ENCODE measurements at regions not wholly inside any gene's neighbourhood (a gene's known extent, or its start where the extent isn't known, plus 50 kb on each side); places are given as distances from the start of the nearest gene placed in this dataset.

- H3K4me3 ChIP-seq, result no peak overlapping the region
- H3K4me1 ChIP-seq, result peaks cover 5 to 15% (median 10%) of the 10 kb centered on the region in 10 experiments; a peak in 12 of 20 replicates
- no peaks in the 10 kb centered on the region for H4K20me1 ChIP-seq
- H3K9me3 ChIP-seq (replicated peaks in 1 of 11), result no peaks in the 10 kb centered on the region
- H3K36me3 ChIP-seq, result no peaks in the 10 kb centered on the region
- 0 out of 22 replicates have a peak overlapping the region, but pooled peaks of 1 of the 11 experiments have one; percentile 28 for H3K9ac ChIP-seq
- no peaks in the 10 kb centered on the region for H3K27me3 ChIP-seq
- TF ChIP-seq Cebpa-rat (IDR thresholded peaks at IDR 0.05), result no peak
- no peak overlapping the region for H3K27ac ChIP-seq
- H3K4me2 ChIP-seq, result peak overlapping the region in 1 of 11 experiments; percentile 2; a peak in 4 of 22 replicates
Measured at GRCh38 chr3:156760333-156760732, 65.8 kb upstream of the LEKR1 start.

- no peaks in the 10 kb centered on the region for H4K20me1 ChIP-seq
- H3K4me2 ChIP-seq, result peak overlapping the region in 4 of 11 experiments; percentile 2 to 24 (median 12); a peak in 5 of 22 replicates
- H3K9me3 ChIP-seq (replicated peaks in 1 of 11), result no peaks in the 10 kb centered on the region
- TF ChIP-seq Cebpa-rat (IDR thresholded peaks at IDR 0.05), result no peak
- peaks cover 5 to 15% (median 10%) of the 10 kb centered on the region in 10 experiments; a peak in 12 of 20 replicates for H3K4me1 ChIP-seq
- H3K27me3 ChIP-seq, result no peaks in the 10 kb centered on the region
- H3K9ac ChIP-seq, result no peak overlapping the region
- no peak overlapping the region for H3K4me3 ChIP-seq
- H3K36me3 ChIP-seq, result no peaks in the 10 kb centered on the region
- H3K27ac ChIP-seq, result no peak overlapping the region
Measured at GRCh38 chr3:156761007-156761406, 65.1 kb upstream of the LEKR1 start.

GRCh38 chr3:156761713-156762451 is 64.3 kb upstream of the LEKR1 start:
- H3K27me3 ChIP-seq, result no peaks in the 10 kb centered on the region
- H3K4me3 ChIP-seq, result no peak overlapping the region
- no peaks in the 10 kb centered on the region for H4K20me1 ChIP-seq
- no peaks in the 10 kb centered on the region for H3K9me3 ChIP-seq (replicated peaks in 1 of 11)
- no peaks in the 10 kb centered on the region for H3K36me3 ChIP-seq
- no peak overlapping the region for H3K4me2 ChIP-seq
- H3K4me1 ChIP-seq, result peaks cover 5 to 15% (median 10%) of the 10 kb centered on the region in 10 experiments; a peak in 12 of 20 replicates
- H3K27ac ChIP-seq, result no peak overlapping the region
- H3K9ac ChIP-seq, result no peak overlapping the region
- TF ChIP-seq Cebpa-rat (IDR thresholded peaks at IDR 0.05), result no peak

GRCh38 chr3:156762631-156763185 is 63.4 kb upstream of the LEKR1 start:
- TF ChIP-seq Cebpa-rat (IDR thresholded peaks at IDR 0.05), result no peak
- no peaks in the 10 kb centered on the region for H3K36me3 ChIP-seq
- H3K9ac ChIP-seq, result no peak overlapping the region
- H3K9me3 ChIP-seq (replicated peaks in 1 of 11), result no peaks in the 10 kb centered on the region
- H3K4me1 ChIP-seq, result peaks cover 5 to 15% (median 10%) of the 10 kb centered on the region in 10 experiments; a peak in 12 of 20 replicates
- H4K20me1 ChIP-seq, result no peaks in the 10 kb centered on the region
- H3K4me2 ChIP-seq, result no peak overlapping the region
- H3K27me3 ChIP-seq, result no peaks in the 10 kb centered on the region
- H3K27ac ChIP-seq, result no peak overlapping the region
- no peak overlapping the region for H3K4me3 ChIP-seq

- Histone ChIP-seq H3K4me3 (no peak overlapping the region), H3K4me2 (no peak overlapping the region), H3K27me3 (no peaks in the 10 kb centered on the region), H4K20me1 (no peaks in the 10 kb centered on the region), H3K9ac (no peak overlapping the region), H3K27ac (no peak overlapping the region), H3K9me3 (replicated peaks in 1 of 11) (no peaks in the 10 kb centered on the region), H3K36me3 (no peaks in the 10 kb centered on the region), H3K4me1 (peaks cover 5 to 15% (median 10%) of the 10 kb centered on the region in 10 experiments; a peak in 12 of 20 replicates)
- TF ChIP-seq Cebpa-rat (IDR thresholded peaks at IDR 0.05), result no peak
Measured at GRCh38 chr3:156763386-156763785, 62.8 kb upstream of the LEKR1 start.

GRCh38 chr3:156763931-156764720 is 62.0 kb upstream of the LEKR1 start:
- no peaks in the 10 kb centered on the region for H3K27me3 ChIP-seq
- peak overlapping the region in 5 of 11 experiments; percentile 4 to 37 (median 8); a peak in 4 of 22 replicates for H3K4me2 ChIP-seq
- TF ChIP-seq Cebpa-rat (IDR thresholded peaks at IDR 0.05), result no peak
- H3K27ac ChIP-seq, result no peak overlapping the region
- no peaks in the 10 kb centered on the region for H4K20me1 ChIP-seq
- no peak overlapping the region for H3K4me3 ChIP-seq
- no peaks in the 10 kb centered on the region for H3K9me3 ChIP-seq (replicated peaks in 1 of 11)
- no peak overlapping the region for H3K9ac ChIP-seq
- H3K4me1 ChIP-seq, result peaks cover 5 to 15% (median 10%) of the 10 kb centered on the region in 10 experiments; a peak in 12 of 20 replicates
- H3K36me3 ChIP-seq, result no peaks in the 10 kb centered on the region

- peak overlapping the region in 3 of 11 experiments; percentile 4 to 23 (median 8); a peak in 1 of 22 replicates for H3K4me2 ChIP-seq
- H3K27me3 ChIP-seq, result no peaks in the 10 kb centered on the region
- TF ChIP-seq Cebpa-rat (IDR thresholded peaks at IDR 0.05), result no peak
- H3K27ac ChIP-seq, result no peak overlapping the region
- H3K4me1 ChIP-seq, result peaks cover 5 to 15% (median 10%) of the 10 kb centered on the region in 10 experiments; a peak in 12 of 20 replicates
- no peaks in the 10 kb centered on the region for H3K36me3 ChIP-seq
- no peaks in the 10 kb centered on the region for H4K20me1 ChIP-seq
- no peaks in the 10 kb centered on the region for H3K9me3 ChIP-seq (replicated peaks in 1 of 11)
- no peak overlapping the region for H3K4me3 ChIP-seq
- H3K9ac ChIP-seq, result no peak overlapping the region
Measured at GRCh38 chr3:156764751-156765150, 61.4 kb upstream of the LEKR1 start.

- no peaks in the 10 kb centered on the region for H3K27me3 ChIP-seq
- no peak overlapping the region for H3K4me3 ChIP-seq
- no peak for TF ChIP-seq Cebpa-rat (IDR thresholded peaks at IDR 0.05)
- H3K9ac ChIP-seq, result no peak overlapping the region
- no peaks in the 10 kb centered on the region for H3K36me3 ChIP-seq
- no peak overlapping the region for H3K4me2 ChIP-seq
- H3K4me1 ChIP-seq, result peaks cover 0 to 8% (median 0%) of the 10 kb centered on the region in 10 experiments; a peak in 6 of 20 replicates
- no peaks in the 10 kb centered on the region for H4K20me1 ChIP-seq
- H3K27ac ChIP-seq, result no peak overlapping the region
- H3K9me3 ChIP-seq (replicated peaks in 1 of 11), result no peaks in the 10 kb centered on the region
Measured at GRCh38 chr3:156768390-156768789, 57.8 kb upstream of the LEKR1 start.
